Upper lobe of left lung (tissue), 6 donors: ENCODE measurements at regions not wholly inside any gene's neighbourhood (a gene's known extent, or its start where the extent isn't known, plus 50 kb on each side); places are given as distances from the start of the nearest gene placed in this dataset.

Source experiments
- ATAC-seq, 2 donors: fragments of 200-7000 bp; cut with Tn5 transposase; one replicate each; pipeline ENCODE4 v1.9.1; 2022; ENCODE audit warnings: mild to moderate bottlenecking in 2 of 2, moderate library complexity in 2 of 2; ENCODE audit not compliant: low FRiP score in 2 of 2
- DNase-seq, 2 donors: peaks; one replicate each; pipeline ENCODE4 v3.0.0-alpha.2; 2019 to 2020
- H3K27ac ChIP-seq, 4 donors: fragments of 200-600 bp; sonication (generic); one replicate each; pipeline ENCODE4 v1.5.1; 2016 to 2019
- H3K27me3 ChIP-seq, 4 donors: fragments of 200-600 bp; sonication (generic); one replicate each; pipeline ENCODE4 v1.5.1; 2017 to 2019
- H3K36me3 ChIP-seq, 4 donors: fragments of 200-600 bp; sonication (generic); one replicate each; pipeline ENCODE4 v1.5.1; 2016 to 2019
- H3K4me1 ChIP-seq, 4 donors: fragments of 200-600 bp; sonication (generic); one replicate each; pipeline ENCODE4 v1.5.1; 2018 to 2019
- H3K4me3 ChIP-seq, 4 donors: fragments of 200-600 bp; sonication (generic); one replicate each; pipeline ENCODE4 v1.5.1; 2017 to 2019; ENCODE audit warnings: mild to moderate bottlenecking in 2 of 4, moderate library complexity in 1 of 4
- H3K9me3 ChIP-seq, 4 donors: fragments of 200-600 bp; sonication (generic); one replicate each; pipeline ENCODE4 v1.5.1; 2018 to 2019
- CTCF ChIP-seq, 6 experiments: fragments of 450-650 bp in 4 of 6; fragments of 200-600 bp in 2 of 6; sonication (generic) in 2 of 6; IDR thresholded peaks; one replicate each; pipeline ENCODE4 v1.5.1; 2016 to 2019; ENCODE audit warnings: antibody characterized with exemption in 6 of 6
- EP300 ChIP-seq, 4 donors: sonication (generic); formaldehyde crosslinking; IDR thresholded peaks; one replicate each; pipeline ENCODE4 v1.5.1; 2017; ENCODE audit warnings: antibody characterized with exemption in 4 of 4, control low read depth in 2 of 4
- POLR2A ChIP-seq, 4 donors: fragments of 450-650 bp; IDR thresholded peaks; one replicate each; pipeline ENCODE4 v1.5.1; 2016 to 2017; ENCODE audit warnings: antibody characterized with exemption in 4 of 4, mild to moderate bottlenecking in 2 of 4
- POLR2AphosphoS5 ChIP-seq, 2 donors: sonication (generic); formaldehyde crosslinking; IDR thresholded peaks; one replicate each; pipeline ENCODE4 v1.5.1; 2017; ENCODE audit warnings: antibody characterized with exemption in 2 of 2
- WGBS, 2 donors: methylation state at CpG; one replicate each; pipeline ENCODE4 v1.1.5; 2017 to 2018; 5-methylcytosine and 5-hydroxymethylcytosine counted together
- donor health status: DM: no; HTN: no; CAD: no; lungs with moderate emphysema.
- donor health status: DM: no; HTN: yes; CAD: no; lungs with severe emphysema.

GRCh38 chr9:17083258-17083657, 51.6 kb upstream of the CNTLN start:
- TF ChIP-seq POLR2AphosphoS5 (IDR thresholded peaks at IDR 0.05) (no peak), CTCF (IDR thresholded peaks at IDR 0.05) (no peak), POLR2A (IDR thresholded peaks at IDR 0.05) (no peak), EP300 (IDR thresholded peaks at IDR 0.05) (no peak)
- DNase-seq (no peak), ATAC-seq (no peak)
- Histone ChIP-seq H3K27me3 (no peaks in the 10 kb centered on the region), H3K9me3 (no peaks in the 10 kb centered on the region), H3K36me3 (no peaks in the 10 kb centered on the region), H3K27ac (no peak overlapping the region), H3K4me3 (no peak overlapping the region), H3K4me1 (no peaks in the 10 kb centered on the region)
- WGBS, 2 donors = 88 to 92% methylated on average over 7 of the region's 7 CpGs

GRCh38 chr9:17082343-17083064, 52.3 kb upstream of the CNTLN start:
- DNase-seq (no peak), ATAC-seq (no peak)
- H3K36me3 ChIP-seq = no peaks in the 10 kb centered on the region
- H3K9me3 ChIP-seq = no peaks in the 10 kb centered on the region
- TF ChIP-seq EP300 (IDR thresholded peaks at IDR 0.05) (no peak), POLR2AphosphoS5 (IDR thresholded peaks at IDR 0.05) (no peak), CTCF (IDR thresholded peaks at IDR 0.05) (no peak), POLR2A (IDR thresholded peaks at IDR 0.05) (no peak)
- no peak overlapping the region for H3K27ac ChIP-seq
- no peak overlapping the region for H3K4me3 ChIP-seq
- no peaks in the 10 kb centered on the region for H3K4me1 ChIP-seq
- no peaks in the 10 kb centered on the region for H3K27me3 ChIP-seq
- 62 to 63% methylated on average over 4 to 5 of the region's 5 CpGs for WGBS, 2 donors

DNA sequence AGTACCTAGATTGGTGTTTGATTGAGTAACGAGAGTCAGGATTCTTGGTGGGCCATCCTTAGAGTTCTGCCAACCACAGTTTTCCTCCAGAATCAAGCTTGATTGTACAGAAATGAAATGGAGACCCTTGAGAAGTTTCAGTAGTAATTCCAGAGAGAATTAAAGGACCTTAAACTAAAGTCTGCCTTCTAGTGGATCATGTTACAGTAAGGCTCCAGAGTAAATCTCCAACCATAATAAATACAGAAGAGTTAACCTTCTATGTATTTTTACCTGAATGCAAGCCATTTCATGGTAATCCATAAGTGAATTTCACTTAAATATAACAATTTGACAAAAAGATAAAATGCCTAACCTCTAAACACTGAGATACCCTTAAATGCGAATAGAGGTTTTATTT, 53.0 kb upstream of the CNTLN start:
- DNase-seq = no peak
- no peaks in the 10 kb centered on the region for H3K27me3 ChIP-seq
- no peak overlapping the region for H3K4me3 ChIP-seq
- TF ChIP-seq EP300 (IDR thresholded peaks at IDR 0.05) (no peak), CTCF (IDR thresholded peaks at IDR 0.05) (no peak), POLR2A (IDR thresholded peaks at IDR 0.05) (no peak), POLR2AphosphoS5 (IDR thresholded peaks at IDR 0.05) (no peak)
- H3K9me3 ChIP-seq = no peaks in the 10 kb centered on the region
- no peaks in the 10 kb centered on the region for H3K4me1 ChIP-seq
- no peak overlapping the region for H3K27ac ChIP-seq
- no peaks in the 10 kb centered on the region for H3K36me3 ChIP-seq
- 93 to 94% methylated on average over 2 of the region's 2 CpGs for WGBS, 2 donors
- no peak for ATAC-seq

- DNase-seq = no peak
- no peaks in the 10 kb centered on the region for H3K9me3 ChIP-seq
- TF ChIP-seq POLR2A (IDR thresholded peaks at IDR 0.05) = no peak
- TF ChIP-seq CTCF (IDR thresholded peaks at IDR 0.05) = no peak
- no peak for TF ChIP-seq EP300 (IDR thresholded peaks at IDR 0.05)
- TF ChIP-seq POLR2AphosphoS5 (IDR thresholded peaks at IDR 0.05) = no peak
- no peak for ATAC-seq
- H3K4me1 ChIP-seq = no peaks in the 10 kb centered on the region
- WGBS, 2 donors = 74 to 79% methylated on average over 8 of the region's 8 CpGs
- H3K27me3 ChIP-seq = no peaks in the 10 kb centered on the region
- H3K4me3 ChIP-seq = no peak overlapping the region
- no peaks in the 10 kb centered on the region for H3K36me3 ChIP-seq
- H3K27ac ChIP-seq = no peak overlapping the region
Measured at GRCh38 chr9:17081351-17081750, 53.5 kb upstream of the CNTLN start.
